ENCODE measurements at regions not wholly inside any gene's neighbourhood (a gene's known extent, or its start where the extent isn't known, plus 50 kb on each side); places are given as distances from the start of the nearest gene placed in this dataset.
"Not testable (repeated sequence)": the region's sequence is repeated elsewhere in the genome, so short reads cannot be mapped to it uniquely, and the experiment has no call there.

- H3K4me3 ChIP-seq (ENCODE audit: control extremely low read depth in 1 of 5, extremely low read depth in 1 of 5, insufficient read depth in 1 of 5, low read depth in 2 of 5, low read length in 4 of 5), result no peak overlapping the region
- Mint-ChIP-seq H3K4me1 (peaks cover 11% of the 10 kb centered on the region), H3K27ac (no peak overlapping the region), H3K27me3 (peaks cover 8% of the 10 kb centered on the region), H3K4me3 (no peak overlapping the region), H3K9me3 (ENCODE audit: insufficient read depth) (no peaks in the 10 kb centered on the region)
- no peaks in the 10 kb centered on the region for H4K20me1 ChIP-seq (ENCODE audit: control insufficient read depth, insufficient read depth, low read length, poor library complexity, severe bottlenecking)
- H3K36me3 ChIP-seq (replicated peaks in 1 of 2; ENCODE audit: control extremely low read depth in 1 of 2, control insufficient read depth in 1 of 2, extremely low read depth in 1 of 2, insufficient read depth in 2 of 2, low read length in 1 of 2), result no peaks in the 10 kb centered on the region
- intact Hi-C loops (cut with micrococcal nuclease), result no loop called here
- H2AFZ ChIP-seq (ENCODE audit: insufficient read depth, low read depth, low read length, poor library complexity, severe bottlenecking), result no peak overlapping the region
- H3K9me3 ChIP-seq (ENCODE audit: control extremely low read depth in 1 of 3, control insufficient read depth in 2 of 3, insufficient read depth in 1 of 3, low read length in 2 of 3), result no peaks in the 10 kb centered on the region
- no peak overlapping the region for H3K4me2 ChIP-seq (replicated peaks; ENCODE audit: low read depth, low read length, poor library complexity, severe bottlenecking)
- no peak overlapping the region for H3K9ac ChIP-seq (ENCODE audit: low read length)
- no peak for DNase-seq
- H3K27me3 ChIP-seq (replicated peaks in 1 of 4; ENCODE audit: control extremely low read depth in 1 of 4, control insufficient read depth in 3 of 4, insufficient read depth in 4 of 4, low read length in 3 of 4), result peaks cover 0 to 4% (median 0%) of the 10 kb centered on the region in 4 experiments
- peaks cover 3 to 5% of the 10 kb centered on the region in 2 donors for H3K4me1 ChIP-seq (ENCODE audit: control insufficient read depth in 2 of 2, insufficient read depth in 2 of 2, low read length in 2 of 2)
- ChIA-PET POLR2A (no interaction called here), CTCF (interaction anchor here (1.2 kb wide), 1 partner anchor 10 kb away, joined by 4 read pairs; no protein-coding TSS in a partner anchor)
- no peaks in the 10 kb centered on the region for H3K79me2 ChIP-seq (ENCODE audit: control insufficient read depth, insufficient read depth, low read length)
- ATAC-seq (ENCODE audit: low read depth), result no peak
- 51% methylated on average over 2 of the region's 5 CpGs for WGBS (ENCODE audit: insufficient coverage)
- H3K27ac ChIP-seq (ENCODE audit: low read length in 2 of 2), result no peak overlapping the region
- no peak for TF ChIP-seq EZH2 (IDR thresholded peaks at IDR 0.05; ENCODE audit: borderline replicate concordance, insufficient read depth, low read depth, low read length, poor library complexity, severe bottlenecking)
- TF ChIP-seq CTCF (IDR thresholded peaks at IDR 0.05), result no peak
Measured at GRCh38 chr2:104945121-104945520, 91.2 kb downstream of the POU3F3 start.

GRCh38 chr2:104945866-104946265 is 92.0 kb downstream of the POU3F3 start:
- H3K4me1 ChIP-seq (ENCODE audit: control insufficient read depth in 2 of 2, insufficient read depth in 2 of 2, low read length in 2 of 2), result no peaks in the 10 kb centered on the region
- H3K9ac ChIP-seq (ENCODE audit: low read length), result no peak overlapping the region
- H3K9me3 ChIP-seq (ENCODE audit: control extremely low read depth in 1 of 3, control insufficient read depth in 2 of 3, insufficient read depth in 1 of 3, low read length in 2 of 3), result no peaks in the 10 kb centered on the region
- H3K9me3 Mint-ChIP-seq (ENCODE audit: insufficient read depth), result no peaks in the 10 kb centered on the region
- ChIA-PET CTCF (no interaction called here), POLR2A (no interaction called here)
- no peak overlapping the region for H3K4me3 ChIP-seq (ENCODE audit: control extremely low read depth in 1 of 5, extremely low read depth in 1 of 5, insufficient read depth in 1 of 5, low read depth in 2 of 5, low read length in 4 of 5)
- DNase-seq, result no peak
- H4K20me1 ChIP-seq (ENCODE audit: control insufficient read depth, insufficient read depth, low read length, poor library complexity, severe bottlenecking), result no peaks in the 10 kb centered on the region
- peaks cover 0 to 4% (median 0%) of the 10 kb centered on the region in 4 experiments for H3K27me3 ChIP-seq (replicated peaks in 1 of 4; ENCODE audit: control extremely low read depth in 1 of 4, control insufficient read depth in 3 of 4, insufficient read depth in 4 of 4, low read length in 3 of 4)
- peaks cover 15% of the 10 kb centered on the region for H3K27me3 Mint-ChIP-seq
- no peak overlapping the region for H2AFZ ChIP-seq (ENCODE audit: insufficient read depth, low read depth, low read length, poor library complexity, severe bottlenecking)
- peaks cover 8% of the 10 kb centered on the region for H3K4me1 Mint-ChIP-seq
- H3K36me3 ChIP-seq (replicated peaks in 1 of 2; ENCODE audit: control extremely low read depth in 1 of 2, control insufficient read depth in 1 of 2, extremely low read depth in 1 of 2, insufficient read depth in 2 of 2, low read length in 1 of 2), result no peaks in the 10 kb centered on the region
- no peak overlapping the region for H3K4me3 Mint-ChIP-seq
- no CpG with 5 or more reads among the region's 3 CpGs for WGBS (ENCODE audit: insufficient coverage)
- H3K27ac ChIP-seq (ENCODE audit: low read length in 2 of 2), result no peak overlapping the region
- intact Hi-C loops (cut with micrococcal nuclease), result no loop called here
- TF ChIP-seq EZH2 (IDR thresholded peaks at IDR 0.05; ENCODE audit: borderline replicate concordance, insufficient read depth, low read depth, low read length, poor library complexity, severe bottlenecking) (no peak), CTCF (IDR thresholded peaks at IDR 0.05) (no peak)
- no peaks in the 10 kb centered on the region for H3K79me2 ChIP-seq (ENCODE audit: control insufficient read depth, insufficient read depth, low read length)
- no peak for ATAC-seq (ENCODE audit: low read depth)
- no peak overlapping the region for H3K27ac Mint-ChIP-seq
- H3K4me2 ChIP-seq (replicated peaks; ENCODE audit: low read depth, low read length, poor library complexity, severe bottlenecking), result no peak overlapping the region

GRCh38 chr2:104947456-104947855 is 90.4 kb upstream of the MRPS9 start:
- H3K27ac ChIP-seq (ENCODE audit: low read length in 2 of 2); H3K4me1 Mint-ChIP-seq: not testable (repeated sequence)

More at GRCh38 chr2:104947456-104947855, 90.4 kb upstream of the MRPS9 start:
- H3K36me3 ChIP-seq (replicated peaks in 1 of 2; ENCODE audit: control extremely low read depth in 1 of 2, control insufficient read depth in 1 of 2, extremely low read depth in 1 of 2, insufficient read depth in 2 of 2, low read length in 1 of 2); H3K9me3 ChIP-seq (ENCODE audit: control extremely low read depth in 1 of 3, control insufficient read depth in 2 of 3, insufficient read depth in 1 of 3, low read length in 2 of 3); CTCF ChIA-PET; H3K4me2 ChIP-seq (replicated peaks; ENCODE audit: low read depth, low read length, poor library complexity, severe bottlenecking); DNase-seq; H3K9me3 Mint-ChIP-seq (ENCODE audit: insufficient read depth); H3K79me2 ChIP-seq (ENCODE audit: control insufficient read depth, insufficient read depth, low read length); H3K4me1 ChIP-seq (ENCODE audit: control insufficient read depth in 2 of 2, insufficient read depth in 2 of 2, low read length in 2 of 2); H2AFZ ChIP-seq (ENCODE audit: insufficient read depth, low read depth, low read length, poor library complexity, severe bottlenecking); H3K27me3 ChIP-seq (replicated peaks in 1 of 4; ENCODE audit: control extremely low read depth in 1 of 4, control insufficient read depth in 3 of 4, insufficient read depth in 4 of 4, low read length in 3 of 4); ATAC-seq (ENCODE audit: low read depth); H3K27ac Mint-ChIP-seq; H3K4me3 ChIP-seq (ENCODE audit: control extremely low read depth in 1 of 5, extremely low read depth in 1 of 5, insufficient read depth in 1 of 5, low read depth in 2 of 5, low read length in 4 of 5); intact Hi-C loops (cut with micrococcal nuclease); H4K20me1 ChIP-seq (ENCODE audit: control insufficient read depth, insufficient read depth, low read length, poor library complexity, severe bottlenecking); H3K4me3 Mint-ChIP-seq; H3K9ac ChIP-seq (ENCODE audit: low read length); POLR2A ChIA-PET: not testable (repeated sequence)
- peaks cover 20% of the 10 kb centered on the region for H3K27me3 Mint-ChIP-seq
- 94% methylated on average over 7 of the region's 7 CpGs for WGBS (ENCODE audit: insufficient coverage)
